COLO668 (cell line): ENCODE measurements at regions not wholly inside any gene's neighbourhood (a gene's known extent, or its start where the extent isn't known, plus 50 kb on each side); places are given as distances from the start of the nearest gene placed in this dataset.

ENCODE experiments used
- DNase-seq: peaks from one replicate; lab custom pipeline; 2025; ENCODE audit not compliant: unreplicated experiment; lab: John Stamatoyannopoulos, UW

GRCh38 chr6:126603410-126603809 is 263.5 kb downstream of the CENPW start:
- DNase-seq = no peak

GRCh38 chr6:126605089-126605488 is 265.2 kb downstream of the CENPW start:
- DNase-seq = no peak

- DNase-seq = no peak
Measured at GRCh38 chr6:126607289-126607688, 267.4 kb downstream of the CENPW start.

- DNase-seq = no peak
Measured at GRCh38 chr6:126608681-126609080, 268.8 kb downstream of the CENPW start.

GRCh38 chr6:126614642-126615504 is 275.0 kb downstream of the CENPW start:
- DNase-seq = peak; percentile 19

GRCh38 chr6:126616866-126617265 is 277.0 kb downstream of the CENPW start:
- DNase-seq = no peak

GRCh38 chr6:126618639-126619343 is 278.9 kb downstream of the CENPW start:
- DNase-seq = no peak

GRCh38 chr6:126620719-126621118 is 280.8 kb downstream of the CENPW start:
- no peak for DNase-seq

- no peak for DNase-seq
Measured at GRCh38 chr6:126625019-126625418, 285.1 kb downstream of the CENPW start.

- no peak for DNase-seq
Measured at GRCh38 chr6:126628125-126628524, 288.2 kb downstream of the CENPW start.

GRCh38 chr6:126631363-126631762 is 291.4 kb downstream of the CENPW start:
- no peak for DNase-seq

- DNase-seq = no peak
Measured at GRCh38 chr6:126632271-126632670, 292.4 kb downstream of the CENPW start.

GRCh38 chr6:126633373-126633772 is 293.5 kb downstream of the CENPW start:
- no peak for DNase-seq

GRCh38 chr6:126640356-126640755 is 300.4 kb downstream of the CENPW start:
- no peak for DNase-seq

- no peak for DNase-seq
Measured at GRCh38 chr6:126640921-126641320, 301.0 kb downstream of the CENPW start.

- DNase-seq = no peak
Measured at GRCh38 chr6:126641641-126642040, 301.7 kb downstream of the CENPW start.

- DNase-seq = no peak
Measured at GRCh38 chr6:126643352-126643751, 303.4 kb downstream of the CENPW start.

GRCh38 chr6:126650931-126651330 is 311.0 kb downstream of the CENPW start:
- no peak for DNase-seq

- peak; percentile 7 for DNase-seq
Measured at GRCh38 chr6:126657561-126658175, 317.8 kb downstream of the CENPW start.

- no peak for DNase-seq
Measured at GRCh38 chr6:126660376-126660775, 320.5 kb downstream of the CENPW start.

GRCh38 chr6:126661646-126662045 is 321.7 kb downstream of the CENPW start:
- no peak for DNase-seq

- DNase-seq = no peak
Measured at GRCh38 chr6:126662966-126663365, 323.1 kb downstream of the CENPW start.
